ENCODE measurements at regions not wholly inside any gene's neighbourhood (a gene's known extent, or its start where the extent isn't known, plus 50 kb on each side); places are given as distances from the start of the nearest gene placed in this dataset.

DNA sequence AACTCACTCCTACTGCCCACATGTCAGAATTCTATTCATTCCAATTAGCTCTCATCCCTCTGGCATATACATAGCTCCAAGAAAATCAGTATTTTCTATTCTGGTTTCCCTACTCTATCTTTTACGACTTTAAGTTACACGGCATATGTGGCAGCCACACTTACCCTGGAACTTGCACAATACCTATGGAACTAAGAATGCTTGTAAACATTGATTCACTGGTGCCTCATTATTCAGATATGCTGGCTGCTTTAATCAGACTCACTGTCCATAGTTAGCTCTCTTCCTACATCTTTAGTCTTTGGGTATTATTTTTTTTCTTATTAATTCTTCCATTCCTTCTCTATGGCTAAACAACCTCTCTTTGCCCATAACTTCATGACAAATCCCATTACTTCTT is 1519.9 kb upstream of the ACVR2A start:
- no peak for DNase-seq

DNA sequence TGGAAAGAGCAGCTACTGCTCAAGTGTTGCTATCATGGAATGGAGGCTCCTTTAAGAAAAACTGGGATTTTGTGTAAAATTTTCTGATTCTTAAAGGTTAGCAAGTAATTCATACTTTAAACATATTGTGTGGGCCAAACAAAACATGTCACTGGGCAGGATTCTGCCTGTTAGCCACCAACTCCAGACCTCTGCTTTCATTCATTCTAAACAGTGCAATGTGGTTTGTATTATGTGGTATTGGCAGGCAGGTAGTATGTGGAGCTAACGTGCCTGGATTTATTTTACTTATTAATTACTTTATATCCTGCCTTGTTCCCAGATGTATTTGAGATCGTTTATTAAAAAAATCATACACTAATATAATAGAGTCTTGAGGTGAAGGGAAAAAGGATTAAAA is 1521.3 kb upstream of the ACVR2A start:
- no peak for DNase-seq

DNA sequence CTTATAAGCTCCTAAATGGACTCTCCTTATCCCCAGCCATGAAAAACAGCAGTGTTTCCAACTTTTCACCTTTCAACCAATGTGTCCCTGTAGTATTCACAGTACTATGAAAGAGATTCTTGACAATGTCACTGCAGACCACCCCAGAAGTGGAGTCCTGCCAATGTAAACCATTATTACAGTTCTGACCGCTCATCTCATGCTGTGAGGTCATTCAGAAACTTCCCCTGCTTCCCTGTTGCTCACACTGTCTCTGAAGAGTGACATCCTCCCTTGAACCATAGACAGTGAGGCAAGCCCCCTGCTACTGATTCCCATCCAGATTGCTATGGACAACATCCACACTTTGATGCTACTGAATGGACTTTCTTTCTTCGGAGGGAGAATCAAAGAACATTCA is 1523.7 kb upstream of the ACVR2A start:
- DNase-seq = peak; percentile 52

DNA sequence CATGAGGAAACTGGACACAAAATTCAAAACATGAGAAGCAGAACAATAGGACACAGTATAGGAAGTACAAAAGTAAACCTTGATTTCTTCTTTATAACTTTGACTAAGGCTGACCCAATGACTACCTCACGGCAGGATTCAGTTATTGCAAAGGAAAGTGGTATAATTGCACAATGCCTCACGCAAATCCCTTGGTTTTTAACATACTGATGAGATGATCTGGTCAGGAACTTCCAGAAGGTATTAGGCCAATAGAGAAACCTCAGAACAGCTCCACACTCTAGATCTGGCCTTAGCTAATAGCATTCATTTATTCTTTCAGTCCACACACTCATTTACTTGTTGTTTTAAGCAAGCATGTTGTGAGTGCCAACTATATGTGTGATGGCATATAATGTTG is 1526.9 kb upstream of the ACVR2A start:
- DNase-seq = no peak

DNA sequence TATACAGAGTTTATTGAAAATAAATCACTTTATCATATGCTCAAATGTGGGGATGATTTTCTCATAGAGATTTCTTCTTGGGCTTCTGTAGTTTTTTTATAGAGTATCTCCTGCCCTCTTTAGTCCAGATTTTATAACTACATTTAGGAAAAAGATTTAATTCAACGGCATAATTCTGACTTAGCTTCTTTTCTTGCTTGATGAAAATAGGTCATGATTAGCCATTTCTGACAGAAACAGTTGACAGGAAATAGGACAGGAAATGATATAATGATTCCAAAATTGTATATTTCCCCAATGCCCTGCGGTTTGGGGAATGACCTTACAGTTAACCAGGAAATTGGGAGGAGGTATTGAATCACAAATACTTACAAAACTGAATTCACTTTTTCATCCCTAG is 1531.9 kb upstream of the ACVR2A start:
- DNase-seq = no peak

DNA sequence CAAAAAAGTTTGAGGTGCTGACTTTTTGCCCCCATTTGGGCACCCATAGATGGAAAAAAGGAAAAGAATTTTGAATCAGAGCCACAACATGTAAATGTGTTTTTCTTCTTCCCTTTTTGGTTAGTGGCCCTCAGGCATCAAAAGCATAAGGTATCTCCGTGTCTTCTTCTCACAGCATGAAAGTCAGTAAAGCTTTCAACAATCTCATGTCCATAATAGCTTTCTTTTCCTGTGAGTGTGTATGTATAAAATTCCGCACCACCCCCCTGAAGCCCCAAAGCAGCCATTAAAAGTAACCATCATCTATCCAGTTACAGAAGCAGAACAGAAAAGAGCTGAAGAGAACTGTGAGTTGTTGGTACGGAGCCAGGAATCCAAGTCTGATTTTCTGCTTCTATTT is 1539.7 kb upstream of the ACVR2A start:
- DNase-seq = no peak

DNA sequence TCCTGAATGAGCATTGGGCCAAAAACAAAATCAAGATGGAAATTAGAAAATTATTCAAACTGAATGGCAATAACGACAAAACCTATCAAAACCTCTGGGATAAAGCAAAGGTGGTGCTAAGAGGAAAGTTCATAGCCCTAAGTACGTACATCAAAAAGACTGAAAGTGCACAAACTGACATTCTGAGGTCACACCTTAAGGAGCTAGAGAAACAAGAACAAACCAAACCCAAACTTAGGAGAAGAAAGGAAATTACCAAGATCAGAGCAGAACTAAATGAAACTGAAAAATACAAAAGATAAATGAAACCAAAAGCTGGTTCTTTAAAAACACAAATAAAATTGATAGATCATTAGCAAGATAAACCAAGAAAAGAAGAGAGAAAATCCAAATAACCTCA is 1543.5 kb upstream of the ACVR2A start:
- DNase-seq = no peak

DNA sequence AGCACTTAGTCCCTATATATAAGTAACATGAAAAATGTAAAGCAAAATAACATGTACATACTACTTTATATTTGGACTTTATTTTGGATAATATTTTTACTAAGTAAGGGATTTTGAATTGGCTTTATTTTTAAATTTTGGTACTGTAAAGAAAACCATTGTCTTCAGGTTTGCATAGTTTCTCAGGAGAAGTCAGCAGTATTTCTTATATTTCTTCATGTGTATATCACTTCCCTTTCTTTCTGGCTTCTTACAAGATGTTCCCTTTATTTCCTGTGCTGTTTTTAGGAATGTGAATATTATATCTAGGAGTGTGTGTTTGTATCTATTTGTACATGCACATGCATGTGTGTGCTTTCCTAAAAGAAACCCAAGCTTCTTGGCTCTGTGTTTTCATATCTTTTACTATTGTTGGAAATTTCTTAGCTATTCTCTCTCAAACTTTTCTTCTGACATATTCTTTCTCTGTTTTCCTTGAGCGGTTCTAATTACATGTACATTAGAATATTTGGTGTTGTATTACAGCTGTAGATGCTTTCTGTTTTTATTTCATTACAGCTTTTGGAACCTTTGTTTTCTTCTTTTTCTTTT is 1549.7 kb upstream of the ACVR2A start:
- DNase-seq = no peak

DNA sequence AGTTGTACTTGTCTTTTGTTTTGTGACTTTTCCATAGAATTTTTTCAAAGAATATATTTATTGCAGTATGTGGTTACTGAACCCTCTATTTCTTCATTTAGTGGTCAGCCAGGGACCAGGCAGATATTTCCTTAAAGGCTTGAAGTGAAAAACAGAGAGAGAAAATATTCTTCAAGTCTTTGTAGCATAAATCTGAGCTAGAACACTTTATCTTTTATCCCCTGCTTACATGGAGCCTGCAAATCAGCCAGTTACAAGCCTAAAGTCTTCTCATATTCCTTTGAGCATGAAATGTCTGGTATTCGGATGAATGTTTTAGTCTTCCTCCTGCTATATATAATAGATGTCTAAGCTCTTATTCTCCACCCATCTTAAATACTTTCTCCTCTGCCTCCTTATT is 1557.5 kb upstream of the ACVR2A start:
- DNase-seq = no peak

DNA sequence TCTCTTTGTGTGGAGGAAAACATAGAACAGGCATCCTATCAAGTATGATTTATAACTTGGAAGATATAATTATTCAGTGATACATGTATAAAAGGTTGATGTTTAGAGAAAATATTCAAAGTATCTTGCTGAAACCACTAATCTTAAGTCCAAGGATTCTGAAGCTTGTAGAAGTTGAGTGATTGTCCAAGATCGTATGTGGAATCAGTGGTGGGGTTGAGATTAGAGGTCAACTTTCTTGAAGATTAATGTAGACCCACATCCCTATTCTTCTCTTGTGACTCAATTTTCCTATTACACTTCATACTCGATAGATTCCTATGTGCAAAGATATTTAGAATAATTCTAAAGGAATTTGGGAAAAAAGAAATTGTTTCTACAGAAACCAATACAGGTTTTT is 1565.9 kb upstream of the ACVR2A start:
- DNase-seq = no peak

DNA sequence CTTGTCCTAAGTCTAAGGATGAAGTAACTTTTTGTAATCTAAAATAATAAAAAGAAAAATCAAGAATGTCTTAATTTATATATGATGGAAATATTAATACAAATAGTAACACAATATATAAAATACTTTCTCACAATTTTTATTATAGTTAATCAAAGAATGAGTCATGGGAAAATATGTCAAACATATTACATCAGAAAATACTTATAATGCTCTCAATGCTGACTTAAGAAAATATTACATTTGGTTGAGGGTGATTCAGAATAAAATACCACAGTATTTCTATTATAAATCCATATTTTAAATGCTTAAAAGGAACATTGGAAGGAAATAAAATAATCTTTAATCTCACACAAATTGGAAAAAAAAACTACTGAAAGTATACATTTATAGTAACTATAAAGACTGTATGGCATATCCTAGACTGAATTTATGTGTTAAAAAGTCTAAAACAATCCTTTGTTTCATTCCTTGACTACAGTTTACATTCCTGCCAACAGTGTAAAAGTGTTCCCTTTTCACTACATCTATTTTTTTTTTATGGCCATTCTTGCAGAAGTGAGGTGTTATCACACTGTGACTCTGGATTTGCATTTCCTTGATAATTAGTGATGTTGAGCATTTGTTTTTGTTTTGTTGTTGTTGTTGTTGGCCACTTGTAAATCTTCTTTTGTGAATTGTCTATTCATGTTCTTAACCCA is 1573.5 kb upstream of the ACVR2A start:
- no peak for DNase-seq

DNA sequence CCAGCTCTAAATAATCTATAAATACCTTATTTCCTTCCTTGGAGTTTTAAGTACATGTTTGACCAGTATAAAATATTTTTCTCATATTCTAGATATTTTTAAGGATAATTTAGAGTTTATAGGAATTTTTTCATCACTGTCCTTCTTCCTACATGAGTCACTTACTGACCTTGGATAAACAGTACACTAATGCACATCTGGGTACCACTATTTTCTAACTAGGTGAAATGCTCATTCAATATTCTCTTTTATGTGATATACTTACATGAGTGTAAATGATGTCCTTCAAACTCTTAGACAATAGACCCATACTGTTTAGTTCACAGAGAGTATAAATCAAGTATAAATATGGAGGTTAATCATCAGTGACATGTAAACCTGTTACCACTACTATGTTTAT is 1574.2 kb upstream of the ACVR2A start:
- DNase-seq = no peak

DNA sequence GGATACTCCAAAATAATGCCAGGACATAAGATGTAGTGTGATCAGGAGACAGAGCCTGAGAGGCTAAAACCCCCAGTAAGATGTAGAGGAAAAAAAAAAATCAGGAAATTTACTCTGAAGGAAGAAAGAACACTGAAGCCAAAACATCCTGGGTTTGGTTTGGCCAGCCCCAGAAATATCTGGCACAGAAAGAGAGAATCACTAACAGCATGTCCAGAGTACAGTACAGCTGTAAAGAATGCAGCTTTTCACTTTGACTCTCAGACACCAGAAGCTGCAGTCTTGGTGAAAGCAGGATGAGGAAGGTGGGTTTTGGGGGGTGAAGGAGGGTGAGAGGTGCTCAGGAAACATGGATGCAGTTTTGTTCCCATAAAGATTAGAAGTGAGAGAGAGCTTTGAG is 1577.7 kb upstream of the ACVR2A start:
- DNase-seq = no peak

DNA sequence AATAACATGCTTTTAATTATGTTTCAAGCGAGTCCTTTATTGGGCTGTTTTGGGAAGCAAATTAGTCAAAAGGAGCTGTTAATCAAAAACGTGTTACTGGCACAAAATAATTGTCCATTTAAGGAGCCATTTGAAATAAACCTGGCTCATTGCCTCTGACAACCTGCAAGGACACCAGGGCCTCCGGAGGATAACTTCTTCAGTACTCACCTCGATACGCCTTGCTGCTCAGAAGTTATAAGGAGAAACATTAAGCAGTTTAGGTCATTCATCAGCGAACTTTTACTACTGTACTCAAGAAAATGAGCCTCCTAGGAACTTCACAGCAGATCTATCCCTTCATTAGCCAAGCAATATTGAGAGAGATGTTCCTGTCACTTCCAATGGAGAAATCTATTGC is 1579.2 kb upstream of the ACVR2A start:
- no peak for DNase-seq

DNA sequence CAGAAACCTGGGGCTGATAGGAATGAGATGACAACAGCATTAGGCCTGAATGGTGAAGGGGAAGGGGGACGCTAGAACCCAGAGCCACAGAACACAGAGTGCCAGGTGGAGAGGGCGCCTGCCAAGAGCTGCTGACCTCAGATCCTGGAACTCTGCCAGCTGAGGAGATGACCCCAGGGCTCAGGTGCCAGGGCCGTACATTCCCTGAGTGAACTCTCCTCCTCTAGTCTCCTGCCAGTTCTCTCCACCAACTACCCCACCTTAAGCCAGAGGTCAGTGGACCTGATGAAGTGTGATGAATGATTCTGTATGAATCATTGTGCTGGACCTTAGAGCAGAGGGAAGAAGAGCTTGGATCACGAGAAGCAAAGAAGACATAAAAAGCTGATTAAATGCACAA is 1582.2 kb upstream of the ACVR2A start:
- DNase-seq = no peak

DNA sequence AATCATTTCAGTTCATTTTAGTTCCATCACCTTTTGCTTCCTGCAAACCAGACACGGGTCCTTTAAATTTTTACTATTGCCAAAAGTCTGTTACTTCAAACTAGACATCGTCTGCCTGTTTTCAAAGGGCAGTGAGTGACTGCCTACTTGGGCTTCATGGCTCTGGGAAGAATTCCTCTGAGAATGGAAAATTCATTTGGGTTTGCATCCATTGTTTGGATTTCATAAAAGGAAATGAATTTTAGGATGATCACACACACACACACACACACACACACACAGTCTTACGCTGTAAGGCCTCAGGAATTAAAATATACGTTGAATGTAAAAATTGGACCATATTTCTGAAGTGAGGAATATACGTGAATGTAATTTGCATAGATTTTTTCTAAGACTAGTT is 1584.3 kb upstream of the ACVR2A start:
- DNase-seq = no peak

DNA sequence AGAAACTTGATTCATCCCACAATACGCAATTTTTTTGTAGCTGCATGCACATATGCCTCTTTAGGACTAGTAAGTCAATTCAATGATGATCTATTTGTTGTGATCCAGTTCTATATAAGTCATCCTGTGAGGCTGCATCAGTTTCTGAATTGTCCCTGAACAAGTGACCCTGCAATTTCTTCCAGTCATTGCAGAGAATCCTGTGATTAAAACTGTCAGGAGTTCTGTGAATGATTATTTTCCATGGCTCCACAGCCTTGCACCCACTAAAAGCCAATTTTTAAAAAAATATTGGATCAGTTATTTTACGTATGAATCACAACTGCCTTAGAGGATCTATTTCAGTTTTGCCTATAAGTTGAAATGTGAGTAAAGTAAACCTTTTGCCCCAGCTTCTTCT is 1585.0 kb upstream of the ACVR2A start:
- DNase-seq = no peak

DNA sequence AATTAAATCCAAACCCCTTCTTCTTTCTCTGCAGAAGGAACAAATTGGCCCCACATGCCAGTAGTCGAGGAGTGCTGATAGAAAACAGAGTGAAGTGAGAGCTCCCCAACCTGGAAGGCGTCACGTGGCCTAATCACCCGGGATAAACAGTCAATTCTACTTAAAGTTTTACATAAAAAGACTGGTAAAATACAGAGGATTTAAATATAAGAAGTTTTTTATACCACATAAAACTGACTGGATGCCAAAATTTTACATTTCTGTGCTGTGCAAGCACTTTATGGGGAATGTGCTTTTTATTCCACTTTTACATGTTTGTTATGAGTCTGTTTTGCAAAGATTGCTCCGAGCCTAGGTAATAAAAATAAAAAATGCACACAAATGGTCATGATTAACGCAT is 1586.8 kb upstream of the ACVR2A start:
- DNase-seq = no peak

DNA sequence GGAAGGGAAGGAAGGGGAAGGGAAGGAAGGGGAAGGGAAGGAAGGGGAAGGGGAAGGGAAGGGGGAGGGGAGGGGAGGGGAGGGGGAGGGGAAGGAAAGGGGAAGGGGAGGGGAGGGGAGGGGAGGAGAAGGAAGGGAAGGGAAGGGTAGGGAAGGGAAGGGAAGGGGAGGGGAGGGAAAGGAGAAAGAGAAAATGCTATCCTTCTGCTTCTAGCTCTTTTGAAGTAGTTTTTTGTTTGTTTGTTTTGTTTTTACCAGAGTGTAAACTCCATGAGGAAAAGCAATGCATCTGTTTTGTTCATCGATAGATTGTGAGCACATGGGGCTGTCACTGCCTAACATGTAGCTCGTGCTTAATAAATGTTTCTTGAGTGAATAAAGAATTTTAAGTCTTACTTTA is 1592.7 kb upstream of the ACVR2A start:
- no peak for DNase-seq

DNA sequence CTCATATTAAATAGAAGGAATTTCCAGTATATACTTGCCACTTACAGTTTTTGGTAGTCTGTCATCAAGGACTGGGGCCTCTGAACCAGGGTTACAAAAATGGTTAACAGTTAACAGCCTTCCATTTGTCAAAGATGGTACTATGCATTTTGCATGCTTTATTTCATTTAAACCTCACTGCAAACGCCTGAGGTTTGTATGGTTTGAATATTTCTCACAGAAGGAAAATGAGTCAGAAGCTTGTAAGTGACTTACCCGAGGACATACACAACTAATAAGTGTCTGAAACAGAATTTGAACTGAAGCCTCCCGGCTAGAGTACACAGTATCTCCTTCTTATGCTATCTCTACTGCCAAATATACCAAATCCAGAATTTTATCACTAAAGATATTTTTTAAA is 1593.5 kb upstream of the ACVR2A start:
- DNase-seq = no peak

DNA sequence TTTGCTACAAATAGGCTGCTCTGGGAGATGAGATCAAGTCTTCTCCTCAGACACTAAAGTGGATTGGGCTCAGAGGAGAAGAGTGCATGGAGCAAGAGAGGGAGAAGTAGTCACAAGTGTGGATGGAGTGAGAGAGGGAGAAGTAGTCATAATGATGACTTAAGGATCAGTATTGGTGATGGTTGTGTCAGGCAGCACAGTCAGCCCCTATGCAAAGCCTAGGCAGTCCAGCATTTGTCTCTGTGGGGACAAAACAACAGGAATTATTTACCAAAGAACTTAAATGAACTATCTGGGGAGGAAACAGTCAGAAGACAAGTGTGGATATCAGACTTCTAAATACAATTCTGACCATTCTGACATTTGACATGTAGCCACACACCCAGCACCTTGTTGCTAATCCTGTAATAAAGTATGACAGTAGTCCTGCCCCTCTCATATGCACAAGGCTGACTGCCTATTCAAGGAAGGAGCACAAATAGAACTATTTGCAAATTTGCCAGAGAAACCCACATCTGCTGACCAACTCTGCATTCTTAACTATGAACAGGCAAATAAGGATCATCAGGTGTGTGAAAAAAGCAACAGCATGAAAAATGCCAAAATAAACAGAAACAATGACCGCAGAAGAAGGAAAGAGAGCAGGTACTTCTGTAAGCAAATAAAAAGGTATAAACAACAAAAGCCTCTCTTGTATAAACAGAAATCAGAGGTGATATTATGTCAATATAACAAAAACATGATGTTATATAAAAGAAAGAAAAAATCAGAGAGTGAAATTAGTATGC is 1597.9 kb upstream of the ACVR2A start:
- DNase-seq = peak; percentile 4

DNA sequence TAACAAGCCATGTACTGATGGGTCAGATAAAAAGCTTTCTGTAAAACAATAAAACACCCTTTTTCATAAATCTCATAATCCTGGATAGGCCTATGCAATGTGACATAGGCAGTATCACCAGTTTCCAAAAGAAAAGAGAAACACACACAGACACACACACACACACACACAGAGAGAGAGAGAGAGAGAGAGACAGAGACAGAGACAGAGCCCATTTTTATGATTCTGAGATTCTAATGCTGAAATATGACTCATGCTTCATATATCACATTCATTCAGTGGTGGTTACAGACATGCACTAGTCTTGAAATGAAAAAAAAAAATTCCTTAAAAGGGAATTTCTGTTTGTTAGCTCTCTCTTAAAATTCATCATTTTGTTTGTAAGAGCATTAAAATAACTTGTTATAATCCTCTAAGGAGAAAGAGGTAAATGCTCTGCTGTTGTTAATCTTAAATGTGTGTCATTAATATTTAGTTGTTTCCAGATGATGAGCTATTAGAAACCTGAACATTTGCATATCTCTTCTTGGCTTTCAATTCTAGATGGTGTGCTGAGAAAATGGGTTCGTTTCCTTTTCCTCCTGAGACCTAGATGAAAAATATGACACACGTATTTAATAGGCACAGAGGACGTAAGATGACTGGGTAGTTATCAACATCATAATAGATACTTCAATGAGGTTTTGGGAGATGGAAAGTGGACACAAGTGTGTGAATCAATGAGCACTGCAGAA is 1598.7 kb upstream of the ACVR2A start:
- DNase-seq = no peak

DNA sequence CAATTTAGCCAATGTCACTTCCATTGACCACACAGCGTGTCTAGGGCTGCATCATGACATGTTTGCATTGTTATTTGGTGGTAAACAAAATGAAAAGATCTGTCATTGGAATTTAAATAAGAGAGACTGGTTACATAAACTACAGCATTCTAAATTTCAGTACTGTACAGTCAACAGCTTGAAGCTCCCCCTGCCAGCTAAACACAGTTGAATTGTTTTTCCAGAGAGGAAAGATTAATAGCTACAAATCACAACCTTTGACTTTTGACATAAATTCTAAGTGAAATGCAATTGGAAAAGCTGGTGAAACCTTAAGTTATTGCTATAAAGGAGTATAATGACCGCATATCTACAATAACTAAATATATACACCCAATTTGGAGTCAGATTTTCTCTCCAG is 1600.0 kb upstream of the ACVR2A start:
- no peak for DNase-seq

DNA sequence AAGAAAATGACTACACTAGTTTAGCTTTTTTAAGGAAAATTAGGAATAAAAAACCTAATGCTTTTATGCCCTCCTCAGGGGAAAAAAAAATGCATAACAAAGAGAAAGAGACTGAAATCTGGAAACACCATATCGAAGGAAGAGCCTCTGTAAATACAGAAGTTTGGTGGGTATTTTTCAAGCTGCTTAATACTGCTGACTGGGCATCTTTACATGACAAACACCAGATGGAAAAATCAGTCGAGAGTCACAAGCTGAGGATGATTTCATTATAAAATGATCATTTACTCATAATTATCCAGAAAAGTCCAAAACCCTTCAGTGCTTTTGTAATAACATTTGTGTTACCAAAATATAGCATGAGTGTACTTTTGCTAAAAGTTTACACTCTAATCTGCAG is 1600.7 kb upstream of the ACVR2A start:
- DNase-seq = no peak

All from NCI-H146 (cell line).